ENCODE measurements at regions not wholly inside any gene's neighbourhood (a gene's known extent, or its start where the extent isn't known, plus 50 kb on each side); places are given as distances from the start of the nearest gene placed in this dataset.

DNA sequence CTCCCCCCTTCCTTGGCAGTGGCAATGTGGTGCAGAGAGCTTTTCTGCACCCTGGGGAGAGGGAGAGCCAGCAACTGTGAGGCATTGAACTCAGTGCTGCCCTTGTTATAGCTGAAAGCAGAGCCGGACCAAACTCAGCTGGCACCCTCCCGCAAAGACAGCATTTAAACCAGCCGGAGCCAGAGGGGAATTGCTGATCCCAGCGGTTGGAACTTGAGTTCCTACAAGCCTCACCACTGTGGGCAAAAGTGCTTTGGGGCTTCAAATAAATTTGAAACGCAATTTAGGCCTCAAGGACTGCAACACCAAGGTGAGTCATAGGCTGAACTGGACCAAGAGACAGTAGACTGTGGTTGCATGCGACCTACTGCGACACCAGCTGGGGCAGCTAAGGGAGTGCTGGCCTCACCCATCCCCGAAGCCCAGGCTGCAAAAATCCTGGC, 207.6 kb upstream of the CDKN2B start:
- in situ Hi-C loops (cut with MboI; ENCODE audit: low sequenced_read_pairs), result no loop called here

DNA sequence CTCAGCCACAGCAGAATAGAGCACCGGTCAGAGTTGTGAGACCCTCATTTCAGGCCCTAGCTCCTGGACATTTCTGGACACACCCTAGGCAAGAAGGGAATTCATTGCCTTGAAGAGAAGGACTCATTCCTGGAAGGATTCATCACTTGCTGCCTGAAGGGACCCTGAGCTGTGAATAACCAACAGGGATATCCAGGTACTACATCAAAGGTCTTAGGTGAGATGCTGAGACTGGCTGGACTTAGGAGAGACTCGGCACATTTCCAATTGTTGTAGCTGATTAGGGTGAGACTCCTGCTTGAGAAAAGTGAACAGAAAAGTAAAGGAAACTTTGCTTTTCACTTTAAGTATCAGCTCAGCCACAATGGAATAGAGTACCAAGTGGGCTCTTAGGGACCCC, 208.1 kb upstream of the CDKN2B start:
- in situ Hi-C loops (cut with MboI; ENCODE audit: low sequenced_read_pairs), result no loop called here

DNA sequence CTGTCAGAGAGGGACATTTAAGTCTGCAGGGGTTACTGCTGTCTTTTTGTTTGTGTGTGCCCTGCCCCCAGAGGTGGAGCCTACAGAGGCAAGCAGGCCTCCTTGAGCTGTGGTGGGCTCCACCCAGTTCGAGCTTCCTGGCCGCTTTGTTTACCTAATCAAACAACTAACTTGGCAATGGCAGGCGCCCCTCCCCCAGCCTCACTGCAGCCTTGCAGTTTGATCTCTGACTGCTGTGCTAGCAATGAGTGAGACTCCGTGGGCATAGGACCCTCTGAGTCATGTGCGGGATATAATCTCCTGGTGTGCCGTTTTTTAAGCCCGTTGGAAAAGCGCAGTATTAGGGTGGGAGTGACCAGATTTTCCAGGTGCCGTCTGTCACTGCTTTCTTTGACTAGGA, 216.8 kb upstream of the CDKN2B start:
- in situ Hi-C loops (cut with MboI; ENCODE audit: low sequenced_read_pairs), result loop anchor here (25.0 kb wide), 1 partner anchor 389 kb away; no protein-coding TSS in a partner anchor

DNA sequence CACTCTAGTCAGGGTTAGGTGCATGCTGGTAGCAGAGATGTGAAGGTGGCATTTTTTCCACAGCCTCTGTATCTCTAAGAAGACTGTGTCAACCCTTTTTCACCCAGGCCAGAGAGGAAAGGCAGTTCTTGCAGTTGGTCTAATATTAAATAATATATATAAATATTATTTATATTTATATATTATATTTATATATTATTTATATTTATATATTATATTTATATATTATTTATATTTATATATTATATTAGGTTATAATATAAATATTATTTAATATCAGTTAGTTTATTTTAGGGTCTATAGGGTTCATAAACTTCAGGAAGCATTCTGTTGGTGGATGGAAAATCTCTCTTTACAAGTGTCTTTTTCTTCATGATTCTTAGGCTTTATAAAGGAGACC, 218.6 kb upstream of the DMRTA1 start:
- in situ Hi-C loops (cut with MboI; ENCODE audit: low sequenced_read_pairs), result loop anchor here (25.0 kb wide), 1 partner anchor 391 kb away; no protein-coding TSS in a partner anchor

DNA sequence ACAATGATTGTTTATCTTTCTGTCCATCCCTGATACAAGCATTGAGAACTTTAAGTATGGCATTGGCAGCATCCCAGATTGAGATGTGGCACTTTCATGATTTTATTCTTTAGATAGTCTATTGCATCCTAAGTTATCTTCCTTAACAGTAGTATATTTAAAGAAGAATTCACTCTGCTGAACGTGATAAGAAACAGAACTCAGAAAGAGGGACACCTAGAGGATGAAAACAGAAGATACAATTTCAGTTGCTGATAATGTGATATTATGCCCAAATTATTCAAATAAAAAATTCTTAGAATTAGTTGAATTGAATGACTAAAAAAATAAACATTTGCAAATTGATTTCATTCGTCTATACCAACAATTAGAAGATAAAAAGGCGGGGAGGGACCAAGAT, 218.1 kb upstream of the DMRTA1 start:
- in situ Hi-C loops (cut with MboI; ENCODE audit: low sequenced_read_pairs), result loop anchor here (25.0 kb wide), 1 partner anchor 391 kb away; no protein-coding TSS in a partner anchor

DNA sequence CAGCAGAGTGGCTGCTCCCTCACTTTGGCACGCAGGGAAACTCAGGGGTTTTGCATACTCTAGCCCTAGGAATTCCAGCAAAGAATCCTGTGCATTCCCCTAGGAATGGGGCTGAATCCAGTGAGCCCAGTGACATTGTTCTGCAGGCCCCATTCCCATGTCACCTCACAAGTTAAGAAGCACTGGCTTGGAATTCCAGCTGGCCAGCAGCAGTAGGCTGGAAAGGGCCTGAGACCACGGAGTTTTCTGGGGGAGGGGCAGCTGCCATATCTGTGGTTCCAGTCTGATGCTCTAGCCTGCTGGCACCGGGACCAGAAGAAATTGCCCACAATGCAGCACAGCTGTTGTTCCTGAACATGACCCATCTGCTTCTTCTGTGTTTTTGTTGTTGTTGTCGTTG, 217.6 kb upstream of the DMRTA1 start:
- in situ Hi-C loops (cut with MboI; ENCODE audit: low sequenced_read_pairs), result loop anchor here (25.0 kb wide), 1 partner anchor 392 kb away; no protein-coding TSS in a partner anchor

DNA sequence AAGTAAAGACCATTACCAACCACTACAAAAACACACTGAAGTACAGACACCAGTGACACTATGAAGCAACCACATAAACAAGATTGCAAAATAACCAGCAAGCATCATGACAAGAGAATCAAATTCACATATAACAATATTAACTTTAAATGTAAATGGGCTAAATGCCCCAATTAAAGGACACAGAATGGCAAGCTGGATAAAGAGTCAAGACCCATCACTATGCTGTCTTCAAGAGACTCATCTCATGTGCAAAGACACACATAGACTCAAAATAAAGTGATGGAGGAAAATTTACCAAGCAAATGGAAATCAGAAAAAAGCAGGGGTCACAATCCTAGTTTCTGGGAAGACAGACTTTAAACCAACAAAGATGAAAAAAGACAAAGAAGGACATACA, 215.3 kb upstream of the DMRTA1 start:
- in situ Hi-C loops (cut with MboI; ENCODE audit: low sequenced_read_pairs), result loop anchor here (25.0 kb wide), 1 partner anchor 394 kb away; no protein-coding TSS in a partner anchor

DNA sequence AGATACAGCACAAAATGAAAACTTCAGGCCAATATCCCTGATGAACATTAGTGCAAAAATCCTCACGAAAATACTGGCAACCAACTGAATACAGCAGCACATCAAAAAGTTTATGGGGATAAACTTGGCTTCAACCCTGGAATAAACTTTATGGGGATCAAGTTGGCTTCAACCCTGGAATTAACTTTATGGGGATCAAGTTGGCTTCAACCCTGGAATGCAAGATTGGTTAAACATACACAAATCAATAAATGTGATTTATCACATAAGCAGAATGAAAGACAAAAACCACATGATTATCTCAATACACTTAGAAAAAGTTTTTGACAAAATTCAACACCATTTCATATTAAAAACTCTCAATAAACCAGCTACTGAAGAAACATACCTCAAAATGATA, 213.7 kb upstream of the DMRTA1 start:
- in situ Hi-C loops (cut with MboI; ENCODE audit: low sequenced_read_pairs), result loop anchor here (25.0 kb wide), 1 partner anchor 396 kb away; no protein-coding TSS in a partner anchor

DNA sequence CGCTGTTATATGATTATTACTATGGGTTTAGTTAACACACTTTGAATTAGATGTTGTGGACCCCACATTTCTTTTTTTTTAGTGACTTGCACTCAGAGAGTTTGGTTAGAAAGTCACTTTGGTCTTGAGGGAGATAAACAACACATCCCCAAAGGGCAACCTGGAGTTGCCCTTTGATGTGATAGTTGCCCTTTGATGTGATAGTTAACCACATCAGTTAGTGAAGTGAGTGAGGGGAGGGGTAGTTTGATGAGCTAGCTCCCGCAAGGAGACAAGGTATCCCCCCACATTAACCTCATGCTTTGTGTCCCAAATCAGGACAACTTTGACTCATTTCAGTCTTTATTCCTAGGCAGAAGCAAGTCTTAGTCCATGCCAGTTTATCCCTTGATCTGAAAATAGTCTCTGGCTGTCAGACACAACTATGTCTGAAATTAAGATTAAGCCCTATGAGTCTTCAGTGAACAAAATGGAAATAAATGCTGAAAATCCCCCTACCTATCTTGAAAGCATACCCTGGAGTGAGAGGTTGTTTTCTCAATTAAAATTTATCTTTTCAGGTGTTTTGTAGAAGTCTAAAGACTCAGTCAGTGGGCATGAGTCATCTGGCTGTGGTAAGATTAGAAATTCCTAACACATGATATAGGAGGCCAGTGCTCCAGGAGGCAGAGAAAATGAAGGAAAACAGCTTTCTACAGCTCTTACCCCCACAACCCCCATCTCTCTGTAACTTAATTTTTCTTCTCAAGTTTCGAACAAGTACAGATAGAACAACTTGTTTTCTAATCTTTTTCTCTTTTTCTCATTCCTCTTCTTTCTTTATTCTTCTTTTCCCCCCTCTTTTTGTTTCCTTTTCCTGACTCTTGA, 208.9 kb upstream of the DMRTA1 start:
- in situ Hi-C loops (cut with MboI; ENCODE audit: low sequenced_read_pairs), result loop anchor here (25.0 kb wide), 1 partner anchor 400 kb away; no protein-coding TSS in a partner anchor

DNA sequence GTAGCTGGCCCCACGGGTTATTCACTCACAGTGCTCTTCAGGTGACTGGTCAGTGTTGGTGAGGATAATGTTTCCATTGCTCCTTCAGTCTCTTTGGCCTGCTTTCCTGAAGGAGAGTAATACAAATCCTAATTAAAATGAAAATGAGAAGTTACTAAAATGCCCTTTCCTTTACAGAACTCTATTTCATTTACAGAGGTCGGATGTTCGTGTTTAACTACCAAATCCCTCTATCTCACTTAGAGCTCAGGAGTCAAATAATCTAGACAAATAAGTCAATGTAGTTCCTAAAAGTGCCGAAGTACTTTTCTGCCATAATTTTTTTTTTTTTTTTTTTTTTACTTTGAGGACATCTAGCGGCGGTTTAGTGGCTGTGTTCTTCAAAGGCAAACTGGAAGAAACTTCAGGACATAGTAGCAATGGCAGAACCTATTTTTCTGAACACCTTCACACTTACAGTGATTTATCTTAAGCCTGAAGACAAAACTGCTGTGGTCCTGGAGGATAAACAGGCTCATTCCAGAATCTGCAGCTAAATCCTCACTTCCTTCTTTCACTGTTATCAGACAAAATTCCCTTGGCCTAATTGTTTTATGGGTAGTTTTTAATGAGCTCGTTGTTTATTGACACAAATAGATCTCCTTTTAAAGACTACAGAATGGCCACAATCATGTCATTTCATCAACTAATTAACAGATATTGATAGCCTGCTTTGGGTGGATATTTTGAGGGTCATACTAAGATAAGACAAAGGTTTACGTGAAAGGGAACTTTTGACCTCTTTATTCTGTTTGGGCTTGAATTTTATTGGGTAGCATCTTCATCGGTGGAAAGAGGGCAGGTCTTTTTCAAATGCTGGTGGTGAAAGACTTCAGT, 207.6 kb upstream of the DMRTA1 start:
- in situ Hi-C loops (cut with MboI; ENCODE audit: low sequenced_read_pairs), result loop anchor here (25.0 kb wide), 1 partner anchor 402 kb away; no protein-coding TSS in a partner anchor

DNA sequence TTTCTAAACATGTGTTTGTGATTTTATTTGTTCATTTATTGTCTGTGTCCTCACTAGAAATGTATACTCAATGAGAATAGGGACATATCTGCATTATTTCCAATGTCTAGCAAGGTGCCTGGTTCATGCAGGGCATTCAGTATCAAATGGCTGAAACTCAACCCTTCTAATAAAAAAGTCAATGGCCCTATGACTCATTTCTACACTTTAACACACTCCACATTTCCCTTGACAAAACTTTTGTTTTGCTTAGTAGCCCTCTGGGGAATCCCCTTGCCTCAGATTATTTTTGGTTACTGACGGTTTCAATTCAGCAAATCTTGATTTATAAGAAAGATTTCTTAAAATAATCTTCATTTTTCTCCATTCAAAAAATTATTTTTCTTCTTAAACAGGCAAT, 206.0 kb upstream of the DMRTA1 start:
- in situ Hi-C loops (cut with MboI; ENCODE audit: low sequenced_read_pairs), result loop anchor here (25.0 kb wide), 1 partner anchor 403 kb away; no protein-coding TSS in a partner anchor

DNA sequence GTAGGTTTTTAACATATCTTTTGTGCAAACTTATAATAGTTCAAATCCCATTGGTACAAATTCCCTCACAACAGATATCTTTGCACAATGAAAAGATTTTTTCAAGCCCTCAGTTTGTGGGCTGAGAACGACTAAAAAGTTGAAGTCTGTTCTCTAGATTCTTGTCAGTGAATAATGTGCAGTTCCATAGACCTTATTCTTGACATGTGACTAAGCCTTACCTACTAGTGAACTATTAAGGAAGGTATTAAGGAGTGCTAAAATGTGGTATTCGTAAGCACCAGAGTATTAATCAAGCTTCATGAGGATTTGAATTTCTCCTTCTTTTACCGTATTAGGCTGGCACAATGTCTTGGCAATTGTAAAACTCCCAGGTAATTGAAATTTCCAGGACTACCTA, 205.6 kb upstream of the DMRTA1 start:
- in situ Hi-C loops (cut with MboI; ENCODE audit: low sequenced_read_pairs), result loop anchor here (25.0 kb wide), 1 partner anchor 404 kb away; no protein-coding TSS in a partner anchor

DNA sequence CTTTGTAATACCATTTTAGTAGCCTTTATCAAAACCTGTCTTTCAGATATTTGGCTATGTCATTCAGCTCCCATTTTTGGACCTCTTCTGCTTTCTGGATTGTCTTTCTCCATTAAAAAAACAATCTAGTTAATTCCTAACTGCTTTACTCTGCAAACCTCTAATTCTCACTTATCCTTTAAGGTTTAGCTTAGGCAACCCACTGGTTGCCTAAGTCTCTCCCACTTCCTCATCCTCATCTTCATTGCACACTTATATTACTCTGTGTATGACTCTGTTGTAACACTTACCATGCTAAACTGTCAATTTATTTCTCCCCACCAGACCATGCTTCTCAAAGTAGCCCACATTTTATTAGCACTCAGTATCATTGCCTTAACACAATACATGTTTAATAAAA, 205.0 kb upstream of the DMRTA1 start:
- in situ Hi-C loops (cut with MboI; ENCODE audit: low sequenced_read_pairs), result loop anchor here (25.0 kb wide), 1 partner anchor 404 kb away; no protein-coding TSS in a partner anchor

DNA sequence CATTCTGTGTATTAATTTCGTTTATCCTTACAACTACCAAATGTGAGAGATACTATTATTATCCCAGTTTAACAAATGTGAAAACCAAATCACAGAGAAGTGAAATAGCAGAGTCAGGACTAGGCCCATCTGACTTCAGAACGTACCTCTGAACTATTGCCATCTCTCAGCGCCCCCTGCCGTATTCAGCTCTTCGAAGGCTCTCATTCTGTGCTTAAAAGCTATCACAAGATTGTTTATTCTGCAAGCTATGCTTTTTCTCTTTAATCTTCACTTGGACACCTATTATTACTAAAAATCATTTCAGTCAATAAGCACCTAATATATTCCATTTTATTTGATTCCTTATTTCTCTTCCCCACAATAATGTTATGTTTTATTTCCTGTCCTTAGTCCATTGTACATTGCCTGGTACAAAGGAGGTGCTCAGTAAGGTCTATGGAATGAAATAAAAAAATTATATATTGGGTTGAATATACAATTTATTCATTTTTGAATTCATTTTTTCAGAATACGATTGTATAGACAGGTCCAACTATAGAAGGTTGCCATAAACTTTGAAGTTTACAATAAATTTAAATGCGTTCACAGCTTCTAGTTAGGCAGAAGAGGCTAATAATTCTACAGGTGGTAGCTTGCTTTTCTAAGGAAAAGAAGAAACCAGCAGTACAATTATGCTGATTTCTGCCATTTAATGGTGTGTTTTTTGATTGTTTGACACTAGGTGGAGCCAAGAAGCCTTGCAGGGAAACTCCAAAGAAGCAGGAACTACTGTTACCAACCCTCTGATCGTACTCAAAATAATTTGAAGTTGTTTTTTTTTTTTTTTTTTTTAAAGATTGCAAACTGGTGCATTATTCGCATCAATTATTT, 202.2 kb upstream of the DMRTA1 start:
- in situ Hi-C loops (cut with MboI; ENCODE audit: low sequenced_read_pairs), result loop anchor here (25.0 kb wide), 1 partner anchor 407 kb away; no protein-coding TSS in a partner anchor

DNA sequence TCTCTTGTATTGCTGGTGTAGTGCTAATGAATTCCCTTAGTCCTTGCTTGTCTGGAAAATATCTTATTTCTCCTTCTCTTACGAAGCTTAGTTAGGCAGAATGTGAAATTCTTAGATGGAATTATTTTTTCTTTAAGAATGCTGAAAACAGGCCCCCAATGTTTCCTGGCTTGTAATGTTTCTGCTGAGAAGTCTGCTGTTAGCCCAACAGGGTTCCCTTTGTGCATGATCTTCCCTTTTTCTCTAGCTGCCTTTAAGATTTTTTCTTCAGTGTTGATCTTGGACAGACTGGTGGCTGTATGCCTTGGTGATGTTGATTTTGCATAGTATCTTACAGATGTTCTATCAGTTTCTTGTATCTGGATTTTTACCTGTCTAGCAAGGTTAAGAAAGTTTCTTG, 191.3 kb upstream of the DMRTA1 start:
- in situ Hi-C loops (cut with MboI; ENCODE audit: low sequenced_read_pairs), result no loop called here

DNA sequence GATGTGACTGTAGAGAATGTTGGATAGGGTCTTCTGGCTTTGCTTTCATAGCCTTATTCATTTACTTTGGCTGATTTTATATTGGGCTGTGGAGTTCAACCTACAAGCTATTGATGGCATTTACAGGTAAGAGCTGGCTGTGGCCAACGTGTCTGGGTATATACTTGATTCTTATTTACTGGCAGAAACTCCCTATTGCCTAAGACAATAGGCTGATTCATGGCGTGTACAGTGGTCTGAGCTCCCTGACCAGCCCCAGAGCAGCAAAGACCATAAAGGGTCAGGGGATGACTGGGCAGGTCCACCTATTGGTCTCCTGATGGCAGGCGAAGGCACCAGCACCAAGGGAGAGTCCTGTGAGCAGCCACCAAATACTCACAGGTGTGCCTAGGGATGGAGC, 190.2 kb upstream of the DMRTA1 start:
- in situ Hi-C loops (cut with MboI; ENCODE audit: low sequenced_read_pairs), result no loop called here

DNA sequence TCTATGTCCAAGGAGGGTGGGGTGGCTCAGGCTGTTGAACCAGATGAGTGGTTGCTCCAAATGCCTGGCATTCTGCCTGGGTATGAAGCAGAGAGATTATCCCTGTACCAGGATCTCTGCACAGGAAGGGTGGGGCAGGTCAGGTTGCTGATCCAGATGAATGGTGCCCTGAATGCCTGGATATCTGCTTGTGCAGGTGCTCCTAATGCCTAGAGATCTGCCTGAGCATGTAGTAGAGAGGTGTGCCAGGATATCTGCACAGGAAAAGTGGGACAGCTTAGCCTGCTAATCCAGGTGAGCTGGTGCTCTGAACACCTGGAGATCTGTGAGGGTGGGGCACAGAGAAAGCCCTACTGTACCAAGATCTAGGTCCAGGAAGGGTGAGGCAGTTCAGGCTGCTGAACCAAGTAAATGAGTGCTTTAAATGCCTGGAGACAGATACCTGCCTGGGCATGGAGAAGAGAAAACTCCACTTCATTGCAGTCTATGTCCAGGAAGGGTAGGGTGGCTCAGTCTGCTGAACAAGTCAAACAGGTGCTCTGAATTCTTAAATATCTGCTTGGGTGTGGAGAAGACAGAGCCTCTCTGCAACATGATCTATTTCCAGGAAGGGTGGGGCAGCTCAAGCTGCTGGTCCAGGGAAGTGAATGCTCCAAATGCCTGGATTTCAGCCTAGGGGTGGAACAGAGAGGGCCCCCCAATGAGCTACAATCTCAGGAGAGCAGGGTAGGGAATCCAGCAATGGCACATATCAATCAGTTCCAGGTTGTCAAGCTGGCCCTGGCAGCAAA, 189.4 kb upstream of the DMRTA1 start:
- in situ Hi-C loops (cut with MboI; ENCODE audit: low sequenced_read_pairs), result no loop called here

DNA sequence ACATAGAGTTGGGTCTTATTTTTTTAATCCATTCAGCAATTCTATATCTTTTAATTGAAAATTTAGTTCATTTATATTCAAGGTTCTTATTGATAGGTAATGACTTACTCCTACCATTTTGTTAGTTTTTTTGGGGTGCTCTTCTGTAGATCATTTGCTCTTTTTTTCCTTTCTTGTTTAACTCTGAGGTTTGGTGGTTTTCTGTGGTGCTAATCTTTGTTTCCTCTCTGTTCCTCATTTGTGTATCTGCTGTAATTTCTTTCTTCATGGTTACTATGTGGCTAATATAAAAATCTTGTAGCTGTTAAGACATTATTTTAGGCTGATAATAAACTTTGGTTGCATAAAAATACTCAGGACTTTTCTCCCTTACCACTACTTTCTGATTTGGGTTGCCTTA, 181.6 kb upstream of the DMRTA1 start:
- in situ Hi-C loops (cut with MboI; ENCODE audit: low sequenced_read_pairs), result no loop called here

DNA sequence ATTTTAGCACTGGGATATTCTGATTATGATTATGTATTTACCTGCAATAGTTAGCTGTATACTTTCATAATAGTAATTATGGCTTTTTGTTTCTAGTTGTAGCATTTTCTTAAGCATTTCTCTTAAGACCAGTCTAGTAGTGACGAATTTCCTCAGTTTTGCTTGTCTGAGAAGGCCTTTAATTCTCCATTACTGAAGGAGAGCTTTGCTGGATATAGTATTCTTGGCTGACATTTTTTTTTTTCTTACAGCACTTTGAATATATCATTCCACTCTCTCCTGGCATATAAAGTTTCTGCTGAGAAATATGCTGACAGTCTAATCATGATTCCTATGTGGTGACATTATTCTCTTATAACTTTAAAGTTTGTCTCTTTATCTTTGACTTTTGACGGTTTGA, 181.1 kb upstream of the DMRTA1 start:
- in situ Hi-C loops (cut with MboI; ENCODE audit: low sequenced_read_pairs), result no loop called here
